ENCODE measurements at regions not wholly inside any gene's neighbourhood (a gene's known extent, or its start where the extent isn't known, plus 50 kb on each side); places are given as distances from the start of the nearest gene placed in this dataset.

DNA sequence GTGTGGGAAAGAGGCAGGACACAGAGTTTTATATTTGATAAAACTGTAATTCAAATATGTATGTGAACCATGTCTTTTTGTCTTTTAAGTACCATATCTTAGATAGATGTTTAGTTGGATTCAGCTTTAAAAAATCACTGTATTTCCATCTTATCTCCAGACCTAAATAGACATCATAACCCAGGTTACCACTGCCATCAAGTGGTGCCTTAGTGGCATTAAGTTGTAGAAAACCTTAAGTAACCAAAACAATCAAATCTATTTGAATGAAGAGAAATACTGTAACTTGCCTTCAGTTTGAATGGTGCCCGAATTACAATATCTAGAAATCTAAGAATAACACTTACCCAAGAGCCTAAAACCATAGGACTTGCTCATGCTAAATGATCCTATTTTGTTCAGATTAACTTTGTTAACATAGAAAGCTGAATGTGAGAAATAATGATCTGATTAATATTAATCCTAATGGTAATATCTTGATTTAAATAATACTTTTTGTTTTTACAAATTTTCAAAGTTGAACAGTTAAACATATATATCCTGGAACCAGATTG, 92.5 kb upstream of the MAP2 start:
- Mint-ChIP-seq H3K27me3 (ENCODE audit: low read depth in 3 of 3) (peaks cover 0 to 1% (median 0%) of the 10 kb centered on the region in 3 donors), H3K4me1 (no peaks in the 10 kb centered on the region), H3K36me3 (no peaks in the 10 kb centered on the region), H3K4me3 (no peak overlapping the region), H3K27ac (no peak overlapping the region), H3K9me3 (no peaks in the 10 kb centered on the region)
- intact Hi-C loops (cut with micrococcal nuclease), result loop anchor here in 1 of 2 donors (10.0 kb wide), 1 partner anchor 253 kb away; no protein-coding TSS in a partner anchor
- H3K27me3 ChIP-seq (ENCODE audit: control insufficient read depth in 2 of 2, insufficient read depth in 2 of 2, low read length in 2 of 2), result peaks cover 0 to 2% of the 10 kb centered on the region in 2 donors
- no peaks in the 10 kb centered on the region for H3K4me1 ChIP-seq (ENCODE audit: control insufficient read depth in 1 of 2, insufficient read depth in 2 of 2, low read length in 2 of 2)
- TF ChIP-seq, protein P1, sequence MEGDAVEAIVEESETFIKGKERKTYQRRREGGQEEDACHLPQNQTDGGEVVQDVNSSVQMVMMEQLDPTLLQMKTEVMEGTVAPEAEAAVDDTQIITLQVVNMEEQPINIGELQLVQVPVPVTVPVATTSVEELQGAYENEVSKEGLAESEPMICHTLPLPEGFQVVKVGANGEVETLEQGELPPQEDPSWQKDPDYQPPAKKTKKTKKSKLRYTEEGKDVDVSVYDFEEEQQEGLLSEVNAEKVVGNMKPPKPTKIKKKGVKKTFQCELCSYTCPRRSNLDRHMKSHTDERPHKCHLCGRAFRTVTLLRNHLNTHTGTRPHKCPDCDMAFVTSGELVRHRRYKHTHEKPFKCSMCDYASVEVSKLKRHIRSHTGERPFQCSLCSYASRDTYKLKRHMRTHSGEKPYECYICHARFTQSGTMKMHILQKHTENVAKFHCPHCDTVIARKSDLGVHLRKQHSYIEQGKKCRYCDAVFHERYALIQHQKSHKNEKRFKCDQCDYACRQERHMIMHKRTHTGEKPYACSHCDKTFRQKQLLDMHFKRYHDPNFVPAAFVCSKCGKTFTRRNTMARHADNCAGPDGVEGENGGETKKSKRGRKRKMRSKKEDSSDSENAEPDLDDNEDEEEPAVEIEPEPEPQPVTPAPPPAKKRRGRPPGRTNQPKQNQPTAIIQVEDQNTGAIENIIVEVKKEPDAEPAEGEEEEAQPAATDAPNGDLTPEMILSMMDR (IDR thresholded peaks at IDR 0.05), result no peak
- H3K4me2 ChIP-seq (replicated peaks; ENCODE audit: extremely low read depth, low read length, poor library complexity, severe bottlenecking), result no peak overlapping the region
- H3K79me2 ChIP-seq (ENCODE audit: insufficient read depth, low read length), result no peaks in the 10 kb centered on the region
- no peak overlapping the region for H3K9ac ChIP-seq (ENCODE audit: insufficient read depth, low read length, poor library complexity, severe bottlenecking)
- no peaks in the 10 kb centered on the region for H4K20me1 ChIP-seq (ENCODE audit: insufficient read depth, low read length)
- no peaks in the 10 kb centered on the region for H3K36me3 ChIP-seq (replicated peaks in 1 of 2; ENCODE audit: control insufficient read depth in 1 of 2, insufficient read depth in 2 of 2, low read length in 2 of 2)
- H2AFZ ChIP-seq (ENCODE audit: insufficient read depth, low read depth, low read length, poor library complexity, severe bottlenecking), result no peak overlapping the region
- no peaks in the 10 kb centered on the region for H3K9me3 ChIP-seq (replicated peaks in 1 of 2; ENCODE audit: control insufficient read depth in 1 of 2, insufficient read depth in 1 of 2, low read length in 2 of 2)
- no peak for DNase-seq
- WGBS (ENCODE audit: insufficient coverage), result no CpG with 5 or more reads among the region's 1 CpG
- no peak overlapping the region for H3K27ac ChIP-seq (ENCODE audit: low read depth in 1 of 2, low read length in 2 of 2)
- H3K4me3 ChIP-seq (replicated peaks in 1 of 3; ENCODE audit: low read depth in 2 of 3, low read length in 3 of 3), result no peak overlapping the region

DNA sequence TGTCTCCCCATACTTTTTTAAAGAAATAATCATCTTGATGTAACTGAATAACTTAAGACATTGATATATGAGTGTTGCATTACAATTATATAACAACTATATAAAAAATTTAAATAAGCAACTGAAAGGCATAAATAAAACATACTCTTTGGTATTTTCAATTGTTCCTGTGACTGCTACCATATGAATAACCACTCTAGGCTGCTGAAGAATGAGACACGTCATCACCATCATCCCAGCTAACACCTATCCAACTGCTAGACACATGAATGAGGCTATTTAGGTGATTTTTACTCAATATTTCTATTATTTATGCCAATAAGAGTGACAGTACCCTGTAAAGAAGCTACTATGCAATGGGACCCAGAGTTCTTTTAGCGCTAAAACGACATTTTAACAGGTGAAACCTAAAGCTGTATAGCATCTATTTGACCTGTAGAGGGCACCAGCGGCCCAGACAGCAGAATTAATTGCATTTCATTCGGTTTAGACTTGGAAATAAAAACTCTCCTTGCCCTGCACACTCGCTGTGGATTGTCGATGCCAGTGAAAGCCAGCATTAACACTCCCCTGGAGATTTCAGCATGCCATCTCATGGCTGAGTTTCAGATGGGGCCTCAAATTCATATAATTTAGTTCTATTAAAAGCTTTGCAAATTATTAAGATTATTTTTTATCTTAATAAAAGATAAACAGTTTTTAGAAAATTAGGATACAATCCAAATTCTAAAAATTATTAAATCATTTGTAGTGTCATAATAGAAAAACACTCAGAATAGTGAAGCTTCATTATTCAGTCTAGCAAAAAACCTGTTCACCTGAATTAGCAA, 89.4 kb upstream of the MAP2 start:
- Histone ChIP-seq H3K27me3 (ENCODE audit: control insufficient read depth in 2 of 2, insufficient read depth in 2 of 2, low read length in 2 of 2) (peaks cover 0 to 2% of the 10 kb centered on the region in 2 donors), H3K9ac (ENCODE audit: insufficient read depth, low read length, poor library complexity, severe bottlenecking) (no peak overlapping the region), H2AFZ (ENCODE audit: insufficient read depth, low read depth, low read length, poor library complexity, severe bottlenecking) (no peak overlapping the region), H3K9me3 (replicated peaks in 1 of 2; ENCODE audit: control insufficient read depth in 1 of 2, insufficient read depth in 1 of 2, low read length in 2 of 2) (no peaks in the 10 kb centered on the region), H3K4me3 (replicated peaks in 1 of 3; ENCODE audit: low read depth in 2 of 3, low read length in 3 of 3) (no peak overlapping the region), H3K4me1 (ENCODE audit: control insufficient read depth in 1 of 2, insufficient read depth in 2 of 2, low read length in 2 of 2) (no peaks in the 10 kb centered on the region), H4K20me1 (ENCODE audit: insufficient read depth, low read length) (no peaks in the 10 kb centered on the region), H3K27ac (ENCODE audit: low read depth in 1 of 2, low read length in 2 of 2) (no peak overlapping the region), H3K79me2 (ENCODE audit: insufficient read depth, low read length) (no peaks in the 10 kb centered on the region), H3K4me2 (replicated peaks; ENCODE audit: extremely low read depth, low read length, poor library complexity, severe bottlenecking) (no peak overlapping the region), H3K36me3 (replicated peaks in 1 of 2; ENCODE audit: control insufficient read depth in 1 of 2, insufficient read depth in 2 of 2, low read length in 2 of 2) (no peaks in the 10 kb centered on the region)
- TF ChIP-seq, protein P1 (IDR thresholded peaks at IDR 0.05), result peak; percentile 87
- 3% methylated on average over 6 of the region's 7 CpGs for WGBS (ENCODE audit: insufficient coverage)
- intact Hi-C loops (cut with micrococcal nuclease), result loop anchor here in 1 of 2 donors (10.0 kb wide), 1 partner anchor 250 kb away; no protein-coding TSS in a partner anchor
- Mint-ChIP-seq H3K4me1 (no peaks in the 10 kb centered on the region), H3K27me3 (ENCODE audit: low read depth in 3 of 3) (peaks cover 0 to 9% (median 8%) of the 10 kb centered on the region in 3 donors), H3K4me3 (no peak overlapping the region), H3K36me3 (no peaks in the 10 kb centered on the region), H3K27ac (no peak overlapping the region), H3K9me3 (peaks cover 0 to 1% (median 0%) of the 10 kb centered on the region in 7 donors)
- DNase-seq, result peak in 2 of 3 donors; percentile 13 to 23
